ENCODE measurements at regions not wholly inside any gene's neighbourhood (a gene's known extent, or its start where the extent isn't known, plus 50 kb on each side); places are given as distances from the start of the nearest gene placed in this dataset.

- Mint-ChIP-seq H3K27ac (no peak overlapping the region), H3K4me3 (no peak overlapping the region), H3K27me3 (no peaks in the 10 kb centered on the region), H3K4me1 (no peaks in the 10 kb centered on the region), H3K9me3 (peaks cover 5 to 19% (median 8%) of the 10 kb centered on the region in 7 donors), H3K36me3 (no peaks in the 10 kb centered on the region)
- H3K27ac ChIP-seq (ENCODE audit: insufficient read depth, low read length, poor library complexity, severe bottlenecking), result no peak overlapping the region
- DNase-seq (no peak), ATAC-seq (ENCODE audit: low read depth in 2 of 2) (no peak)
- H3K27me3 ChIP-seq (ENCODE audit: control insufficient read depth, insufficient read depth, low read length), result no peaks in the 10 kb centered on the region
- no peaks in the 10 kb centered on the region for H3K36me3 ChIP-seq (ENCODE audit: control insufficient read depth, insufficient read depth, low read length)
- no peak overlapping the region for H3K4me3 ChIP-seq (ENCODE audit: low read depth, low read length)
- no peaks in the 10 kb centered on the region for H3K9me3 ChIP-seq (ENCODE audit: control insufficient read depth in 2 of 2, low read length in 2 of 2)
- no peaks in the 10 kb centered on the region for H3K4me1 ChIP-seq (ENCODE audit: control insufficient read depth, insufficient read depth, low read length, poor library complexity, severe bottlenecking)
Observed at GRCh38 chr13:58472483-58472882, 840.9 kb downstream of the PCDH17 start.

- Mint-ChIP-seq H3K9me3 (peaks cover 0 to 11% (median 4%) of the 10 kb centered on the region in 7 donors), H3K4me1 (no peaks in the 10 kb centered on the region), H3K4me3 (no peak overlapping the region), H3K27ac (no peak overlapping the region), H3K36me3 (no peaks in the 10 kb centered on the region), H3K27me3 (no peaks in the 10 kb centered on the region)
- no peaks in the 10 kb centered on the region for H3K9me3 ChIP-seq (ENCODE audit: control insufficient read depth in 2 of 2, low read length in 2 of 2)
- H3K4me1 ChIP-seq (ENCODE audit: control insufficient read depth, insufficient read depth, low read length, poor library complexity, severe bottlenecking), result no peaks in the 10 kb centered on the region
- H3K27me3 ChIP-seq (ENCODE audit: control insufficient read depth, insufficient read depth, low read length), result no peaks in the 10 kb centered on the region
- no peak overlapping the region for H3K27ac ChIP-seq (ENCODE audit: insufficient read depth, low read length, poor library complexity, severe bottlenecking)
- no peak for ATAC-seq (ENCODE audit: low read depth in 2 of 2)
- DNase-seq, result no peak
- H3K36me3 ChIP-seq (ENCODE audit: control insufficient read depth, insufficient read depth, low read length), result no peaks in the 10 kb centered on the region
- no peak overlapping the region for H3K4me3 ChIP-seq (ENCODE audit: low read depth, low read length)
Observed at GRCh38 chr13:58474581-58474980, 843.0 kb downstream of the PCDH17 start.

GRCh38 chr13:58476206-58476918 lies 844.8 kb downstream of the PCDH17 start:
- ATAC-seq (ENCODE audit: low read depth in 2 of 2) (no peak), DNase-seq (no peak)
- Histone ChIP-seq H3K27me3 (ENCODE audit: control insufficient read depth, insufficient read depth, low read length) (no peaks in the 10 kb centered on the region), H3K9me3 (ENCODE audit: control insufficient read depth in 2 of 2, low read length in 2 of 2) (no peaks in the 10 kb centered on the region), H3K27ac (ENCODE audit: insufficient read depth, low read length, poor library complexity, severe bottlenecking) (no peak overlapping the region), H3K4me3 (ENCODE audit: low read depth, low read length) (no peak overlapping the region), H3K4me1 (ENCODE audit: control insufficient read depth, insufficient read depth, low read length, poor library complexity, severe bottlenecking) (no peaks in the 10 kb centered on the region), H3K36me3 (ENCODE audit: control insufficient read depth, insufficient read depth, low read length) (no peaks in the 10 kb centered on the region)
- Mint-ChIP-seq H3K27ac (no peak overlapping the region), H3K36me3 (no peaks in the 10 kb centered on the region), H3K4me1 (no peaks in the 10 kb centered on the region), H3K4me3 (no peak overlapping the region), H3K9me3 (peaks cover 0 to 7% (median 3%) of the 10 kb centered on the region in 7 donors), H3K27me3 (no peaks in the 10 kb centered on the region)

- Histone ChIP-seq H3K4me1 (ENCODE audit: control insufficient read depth, insufficient read depth, low read length, poor library complexity, severe bottlenecking) (no peaks in the 10 kb centered on the region), H3K4me3 (ENCODE audit: low read depth, low read length) (no peak overlapping the region), H3K36me3 (ENCODE audit: control insufficient read depth, insufficient read depth, low read length) (no peaks in the 10 kb centered on the region), H3K27ac (ENCODE audit: insufficient read depth, low read length, poor library complexity, severe bottlenecking) (no peak overlapping the region), H3K27me3 (ENCODE audit: control insufficient read depth, insufficient read depth, low read length) (no peaks in the 10 kb centered on the region), H3K9me3 (ENCODE audit: control insufficient read depth in 2 of 2, low read length in 2 of 2) (no peaks in the 10 kb centered on the region)
- Mint-ChIP-seq H3K4me1 (no peaks in the 10 kb centered on the region), H3K4me3 (no peak overlapping the region), H3K9me3 (peaks cover 0 to 5% (median 0%) of the 10 kb centered on the region in 7 donors), H3K27me3 (no peaks in the 10 kb centered on the region), H3K36me3 (no peaks in the 10 kb centered on the region), H3K27ac (no peak overlapping the region)
- no peak for ATAC-seq (ENCODE audit: low read depth in 2 of 2)
- DNase-seq, result no peak
Observed at GRCh38 chr13:58478858-58479257, 847.3 kb downstream of the PCDH17 start.

GRCh38 chr13:58480061-58480460 lies 848.5 kb downstream of the PCDH17 start:
- no peak overlapping the region for H3K27ac Mint-ChIP-seq
- H3K36me3 Mint-ChIP-seq, result no peaks in the 10 kb centered on the region
- Histone ChIP-seq H3K27me3 (ENCODE audit: control insufficient read depth, insufficient read depth, low read length) (no peaks in the 10 kb centered on the region), H3K9me3 (ENCODE audit: control insufficient read depth in 2 of 2, low read length in 2 of 2) (no peaks in the 10 kb centered on the region), H3K4me3 (ENCODE audit: low read depth, low read length) (no peak overlapping the region), H3K36me3 (ENCODE audit: control insufficient read depth, insufficient read depth, low read length) (no peaks in the 10 kb centered on the region), H3K27ac (ENCODE audit: insufficient read depth, low read length, poor library complexity, severe bottlenecking) (no peak overlapping the region), H3K4me1 (ENCODE audit: control insufficient read depth, insufficient read depth, low read length, poor library complexity, severe bottlenecking) (no peaks in the 10 kb centered on the region)
- ATAC-seq (ENCODE audit: low read depth in 2 of 2), result no peak
- no peaks in the 10 kb centered on the region for H3K4me1 Mint-ChIP-seq
- H3K9me3 Mint-ChIP-seq, result peaks cover 0 to 5% (median 0%) of the 10 kb centered on the region in 7 donors
- no peaks in the 10 kb centered on the region for H3K27me3 Mint-ChIP-seq
- H3K4me3 Mint-ChIP-seq, result no peak overlapping the region
- no peak for DNase-seq

- no peak for DNase-seq
- Histone ChIP-seq H3K27me3 (ENCODE audit: control insufficient read depth, insufficient read depth, low read length) (no peaks in the 10 kb centered on the region), H3K4me3 (ENCODE audit: low read depth, low read length) (no peak overlapping the region), H3K27ac (ENCODE audit: insufficient read depth, low read length, poor library complexity, severe bottlenecking) (no peak overlapping the region), H3K4me1 (ENCODE audit: control insufficient read depth, insufficient read depth, low read length, poor library complexity, severe bottlenecking) (no peaks in the 10 kb centered on the region), H3K9me3 (ENCODE audit: control insufficient read depth in 2 of 2, low read length in 2 of 2) (peaks cover 0 to 1% of the 10 kb centered on the region in 2 experiments), H3K36me3 (ENCODE audit: control insufficient read depth, insufficient read depth, low read length) (no peaks in the 10 kb centered on the region)
- Mint-ChIP-seq H3K27ac (no peak overlapping the region), H3K4me1 (no peaks in the 10 kb centered on the region), H3K27me3 (no peaks in the 10 kb centered on the region), H3K36me3 (no peaks in the 10 kb centered on the region), H3K4me3 (no peak overlapping the region), H3K9me3 (peaks cover 0 to 12% (median 2%) of the 10 kb centered on the region in 7 donors)
- ATAC-seq (ENCODE audit: low read depth in 2 of 2), result no peak
Observed at GRCh38 chr13:58488251-58488650, 856.7 kb downstream of the PCDH17 start.

GRCh38 chr13:58495668-58496067 lies 864.1 kb downstream of the PCDH17 start:
- Mint-ChIP-seq H3K4me1 (no peaks in the 10 kb centered on the region), H3K36me3 (no peaks in the 10 kb centered on the region)
- DNase-seq, result no peak

GRCh38 chr13:58500938-58501337 lies 869.4 kb downstream of the PCDH17 start:
- H3K36me3 ChIP-seq (ENCODE audit: control insufficient read depth, insufficient read depth, low read length), result no peaks in the 10 kb centered on the region
- no peaks in the 10 kb centered on the region for H3K27me3 ChIP-seq (ENCODE audit: control insufficient read depth, insufficient read depth, low read length)
- no peaks in the 10 kb centered on the region for H3K4me1 Mint-ChIP-seq
- H3K4me3 Mint-ChIP-seq, result no peak overlapping the region
- peaks cover 3 to 21% (median 11%) of the 10 kb centered on the region in 7 donors for H3K9me3 Mint-ChIP-seq
- DNase-seq (no peak), ATAC-seq (ENCODE audit: low read depth in 2 of 2) (no peak)
- H3K27ac ChIP-seq (ENCODE audit: insufficient read depth, low read length, poor library complexity, severe bottlenecking), result no peak overlapping the region
- H3K27ac Mint-ChIP-seq, result no peak overlapping the region
- H3K27me3 Mint-ChIP-seq, result no peaks in the 10 kb centered on the region
- no peaks in the 10 kb centered on the region for H3K4me1 ChIP-seq (ENCODE audit: control insufficient read depth, insufficient read depth, low read length, poor library complexity, severe bottlenecking)
- H3K9me3 ChIP-seq (ENCODE audit: control insufficient read depth in 2 of 2, low read length in 2 of 2), result no peaks in the 10 kb centered on the region
- no peaks in the 10 kb centered on the region for H3K36me3 Mint-ChIP-seq
- no peak overlapping the region for H3K4me3 ChIP-seq (ENCODE audit: low read depth, low read length)

More at GRCh38 chr13:58495668-58496067, 864.1 kb downstream of the PCDH17 start:
- H3K27me3 ChIP-seq (ENCODE audit: control insufficient read depth, insufficient read depth, low read length), result no peaks in the 10 kb centered on the region
- Mint-ChIP-seq H3K27ac (no peak overlapping the region), H3K4me3 (no peak overlapping the region), H3K9me3 (peaks cover 0 to 7% (median 2%) of the 10 kb centered on the region in 7 donors), H3K27me3 (no peaks in the 10 kb centered on the region)
- no peak for ATAC-seq (ENCODE audit: low read depth in 2 of 2)
- H3K36me3 ChIP-seq (ENCODE audit: control insufficient read depth, insufficient read depth, low read length), result no peaks in the 10 kb centered on the region
- H3K27ac ChIP-seq (ENCODE audit: insufficient read depth, low read length, poor library complexity, severe bottlenecking), result no peak overlapping the region
- H3K4me3 ChIP-seq (ENCODE audit: low read depth, low read length), result no peak overlapping the region
- no peaks in the 10 kb centered on the region for H3K9me3 ChIP-seq (ENCODE audit: control insufficient read depth in 2 of 2, low read length in 2 of 2)
- H3K4me1 ChIP-seq (ENCODE audit: control insufficient read depth, insufficient read depth, low read length, poor library complexity, severe bottlenecking), result no peaks in the 10 kb centered on the region
